ENCODE measurements at regions not wholly inside any gene's neighbourhood (a gene's known extent, or its start where the extent isn't known, plus 50 kb on each side); places are given as distances from the start of the nearest gene placed in this dataset.
"Not testable (repeated sequence)": the region's sequence is repeated elsewhere in the genome, so short reads cannot be mapped to it uniquely, and the experiment has no call there.

GRCh38 chr11:71096751-71097388 is 155.5 kb downstream of the SHANK2 start:
- in situ Hi-C loops (cut with MboI; ENCODE audit: low sequenced_read_pairs, unreplicated experiment): no loop called here
- no peak for TF ChIP-seq CTCF (IDR thresholded peaks at IDR 0.05; ENCODE audit: borderline replicate concordance, control extremely low read depth, extremely low read depth, insufficient read depth, missing control alignments)
- no peak for DNase-seq (ENCODE audit: low spot score)

- in situ Hi-C loops (cut with MboI; ENCODE audit: low sequenced_read_pairs, unreplicated experiment): no loop called here
- TF ChIP-seq CTCF (IDR thresholded peaks at IDR 0.05; ENCODE audit: borderline replicate concordance, control extremely low read depth, extremely low read depth, insufficient read depth, missing control alignments): no peak
- DNase-seq (ENCODE audit: low spot score): no peak
These were observed 157.0 kb downstream of the SHANK2 start for GRCh38 chr11:71095294-71095850.

- no peak for DNase-seq (ENCODE audit: low spot score)
- in situ Hi-C loops (cut with MboI; ENCODE audit: low sequenced_read_pairs, unreplicated experiment): no loop called here
- TF ChIP-seq CTCF (IDR thresholded peaks at IDR 0.05; ENCODE audit: borderline replicate concordance, control extremely low read depth, extremely low read depth, insufficient read depth, missing control alignments): no peak
These were observed 157.9 kb downstream of the SHANK2 start for GRCh38 chr11:71094296-71095077.

- DNase-seq (ENCODE audit: low spot score): no peak
- in situ Hi-C loops (cut with MboI; ENCODE audit: low sequenced_read_pairs, unreplicated experiment): no loop called here
- TF ChIP-seq CTCF (IDR thresholded peaks at IDR 0.05; ENCODE audit: borderline replicate concordance, control extremely low read depth, extremely low read depth, insufficient read depth, missing control alignments): no peak
These were observed 158.6 kb downstream of the SHANK2 start for GRCh38 chr11:71093783-71094182.

GRCh38 chr11:71091506-71092265 is 160.7 kb downstream of the SHANK2 start:
- in situ Hi-C loops (cut with MboI; ENCODE audit: low sequenced_read_pairs, unreplicated experiment): no loop called here
- no peak for DNase-seq (ENCODE audit: low spot score)
- TF ChIP-seq CTCF (IDR thresholded peaks at IDR 0.05; ENCODE audit: borderline replicate concordance, control extremely low read depth, extremely low read depth, insufficient read depth, missing control alignments): no peak

GRCh38 chr11:71089571-71089970 is 162.8 kb downstream of the SHANK2 start:
- no peak for TF ChIP-seq CTCF (IDR thresholded peaks at IDR 0.05; ENCODE audit: borderline replicate concordance, control extremely low read depth, extremely low read depth, insufficient read depth, missing control alignments)
- in situ Hi-C loops (cut with MboI; ENCODE audit: low sequenced_read_pairs, unreplicated experiment): no loop called here
- DNase-seq (ENCODE audit: low spot score): no peak

- in situ Hi-C loops (cut with MboI; ENCODE audit: low sequenced_read_pairs, unreplicated experiment): not testable (repeated sequence)
These were observed 163.8 kb downstream of the SHANK2 start for GRCh38 chr11:71088314-71089215.

More at GRCh38 chr11:71088314-71089215, 163.8 kb downstream of the SHANK2 start:
- peak; percentile 34 for DNase-seq (ENCODE audit: low spot score)
